Neural progenitor cell (in vitro differentiated cells): ENCODE measurements at regions not wholly inside any gene's neighbourhood (a gene's known extent, or its start where the extent isn't known, plus 50 kb on each side); places are given as distances from the start of the nearest gene placed in this dataset.

Experiments used
- DNase-seq: peaks from one replicate; pipeline ENCODE4 v3.0.0-alpha.2; 2016; ENCODE audit warnings: low spot score
- H2AFZ ChIP-seq: fragments of 200-600 bp; sonication (generic); replicated peaks from 2 replicates; pipeline ENCODE4 v1.6.1; 2016; ENCODE audit warnings: antibody characterized with exemption
- H3F3A ChIP-seq: fragments of 200-600 bp; sonication (generic); 2 replicates; pipeline ENCODE4 v1.6.1; 2016; ENCODE audit warnings: antibody characterized with exemption, low read depth
- H3K27ac ChIP-seq: fragments of 200-600 bp; sonication (generic); 2 replicates; pipeline ENCODE4 v1.5.1; 2016; ENCODE audit warnings: mild to moderate bottlenecking
- H3K27me3 ChIP-seq: fragments of 200-600 bp; sonication (generic); 2 replicates; pipeline ENCODE4 v1.6.1; 2016; ENCODE audit warnings: mild to moderate bottlenecking, moderate library complexity
- H3K36me3 ChIP-seq: fragments of 200-600 bp; sonication (generic); 2 replicates; pipeline ENCODE4 v1.5.1; 2016
- H3K4me1 ChIP-seq: fragments of 200-600 bp; sonication (generic); 2 replicates; pipeline ENCODE4 v1.6.1; 2016; ENCODE audit warnings: mixed run types
- H3K4me2 ChIP-seq: fragments of 200-600 bp; sonication (generic); 2 replicates; pipeline ENCODE4 v1.6.1; 2016
- H3K4me3 ChIP-seq: fragments of 200-600 bp; sonication (generic); 2 replicates; pipeline ENCODE4 v1.5.1; 2016
- H3K79me2 ChIP-seq: fragments of 200-600 bp; sonication (generic); 2 replicates; pipeline ENCODE4 v1.6.1; 2016; ENCODE audit warnings: low read depth
- H3K9ac ChIP-seq: fragments of 200-600 bp; sonication (generic); 2 replicates; pipeline ENCODE4 v1.6.1; 2016
- H3K9me3 ChIP-seq: fragments of 200-600 bp; sonication (generic); 2 replicates; pipeline ENCODE4 v1.5.1; 2016; ENCODE audit warnings: low read depth
- H4K20me1 ChIP-seq: fragments of 200-600 bp; sonication (generic); 2 replicates; pipeline ENCODE4 v1.6.1; 2016; ENCODE audit warnings: low read depth
- H3K27ac Mint-ChIP-seq: 3 replicates; pipeline ENCODE4 v1.8.0; 2021; ENCODE audit warnings: mixed read lengths
- H3K27me3 Mint-ChIP-seq: 2 replicates; pipeline ENCODE4 v1.8.0; 2022; ENCODE audit warnings: low read depth, mild to moderate bottlenecking, inconsistent platforms, moderate library complexity, mixed read lengths; ENCODE audit not compliant: insufficient read depth
- H3K36me3 Mint-ChIP-seq: 3 replicates; pipeline ENCODE4 v1.8.0; 2021; ENCODE audit warnings: mixed read lengths
- H3K4me1 Mint-ChIP-seq: 3 replicates; pipeline ENCODE4 v1.8.0; 2021; ENCODE audit warnings: mixed read lengths
- H3K4me3 Mint-ChIP-seq: 3 replicates; pipeline ENCODE4 v1.8.0; 2021; ENCODE audit warnings: mild to moderate bottlenecking, moderate library complexity, mixed read lengths
- H3K9me3 Mint-ChIP-seq: 3 replicates; pipeline ENCODE4 v1.8.0; 2020; ENCODE audit warnings: mixed read lengths
- CTCF ChIP-seq: fragments of 200-600 bp; sonication (generic); IDR thresholded peaks from 2 replicates; pipeline ENCODE4 v1.5.1; 2017; ENCODE audit warnings: antibody characterized with exemption, mild to moderate bottlenecking
- EZH2 ChIP-seq: fragments of 200-600 bp; sonication (generic); IDR thresholded peaks from 2 replicates; pipeline ENCODE4 v1.6.1; 2017; ENCODE audit warnings: antibody characterized with exemption, mild to moderate bottlenecking, moderate library complexity
- EZH2phosphoT487 ChIP-seq: fragments of 200-600 bp; sonication (generic); IDR thresholded peaks from 2 replicates; pipeline ENCODE4 v1.6.1; 2017; ENCODE audit warnings: antibody characterized with exemption

- H3F3A ChIP-seq: no peaks in the 10 kb centered on the region
- no peaks in the 10 kb centered on the region for H3K4me1 ChIP-seq
- no peak overlapping the region for H3K27ac ChIP-seq
- no peak for TF ChIP-seq CTCF
- H3K9ac ChIP-seq: no peak overlapping the region
- H3K4me2 ChIP-seq: no peak overlapping the region
- Mint-ChIP-seq H3K36me3 (no peaks in the 10 kb centered on the region), H3K27ac (no peak overlapping the region), H3K9me3 (peaks cover 6% of the 10 kb centered on the region), H3K27me3 (peaks cover 14% of the 10 kb centered on the region), H3K4me3 (no peak overlapping the region), H3K4me1 (peaks cover 29% of the 10 kb centered on the region)
- no peaks in the 10 kb centered on the region for H3K79me2 ChIP-seq
- H3K9me3 ChIP-seq: no peaks in the 10 kb centered on the region
- no peak for DNase-seq
- no peaks in the 10 kb centered on the region for H4K20me1 ChIP-seq
- H2AFZ ChIP-seq: no peak overlapping the region
- H3K27me3 ChIP-seq: no peaks in the 10 kb centered on the region
- no peaks in the 10 kb centered on the region for H3K36me3 ChIP-seq
- H3K4me3 ChIP-seq: no peak overlapping the region
These were observed 90.6 kb upstream of the TNR start for GRCh38 chr1:175833951-175834350.

GRCh38 chr1:175833502-175833901 lies 90.1 kb upstream of the TNR start:
- Mint-ChIP-seq H3K4me3 (no peak overlapping the region), H3K4me1 (peaks cover 29% of the 10 kb centered on the region), H3K27me3 (peaks cover 14% of the 10 kb centered on the region), H3K9me3 (peaks cover 6% of the 10 kb centered on the region), H3K36me3 (no peaks in the 10 kb centered on the region), H3K27ac (no peak overlapping the region)
- Histone ChIP-seq H3K4me3 (no peak overlapping the region), H3F3A (no peaks in the 10 kb centered on the region), H3K27me3 (no peaks in the 10 kb centered on the region), H3K4me1 (no peaks in the 10 kb centered on the region), H3K9me3 (no peaks in the 10 kb centered on the region), H4K20me1 (no peaks in the 10 kb centered on the region), H3K79me2 (no peaks in the 10 kb centered on the region), H3K36me3 (no peaks in the 10 kb centered on the region), H3K27ac (no peak overlapping the region), H3K9ac (no peak overlapping the region), H3K4me2 (no peak overlapping the region), H2AFZ (no peak overlapping the region)
- no peak for DNase-seq
- TF ChIP-seq EZH2 (no peak), EZH2phosphoT487 (no peak), CTCF (no peak)

- Histone ChIP-seq H3K4me2 (no peak overlapping the region), H2AFZ (no peak overlapping the region), H3K27me3 (no peaks in the 10 kb centered on the region), H3K9ac (no peak overlapping the region), H3K4me3 (no peak overlapping the region), H3K36me3 (no peaks in the 10 kb centered on the region), H3K27ac (no peak overlapping the region), H3K9me3 (no peaks in the 10 kb centered on the region), H3F3A (no peaks in the 10 kb centered on the region), H3K4me1 (no peaks in the 10 kb centered on the region), H4K20me1 (no peaks in the 10 kb centered on the region), H3K79me2 (no peaks in the 10 kb centered on the region)
- H3K4me1 Mint-ChIP-seq: peaks cover 29% of the 10 kb centered on the region
- no peak overlapping the region for H3K4me3 Mint-ChIP-seq
- peaks cover 16% of the 10 kb centered on the region for H3K9me3 Mint-ChIP-seq
- H3K27ac Mint-ChIP-seq: no peak overlapping the region
- H3K36me3 Mint-ChIP-seq: no peaks in the 10 kb centered on the region
- TF ChIP-seq EZH2phosphoT487: no peak
- no peak for DNase-seq
- H3K27me3 Mint-ChIP-seq: peaks cover 16% of the 10 kb centered on the region
These were observed 87.1 kb upstream of the TNR start for GRCh38 chr1:175830500-175830899.

GRCh38 chr1:175829845-175830244 lies 86.5 kb upstream of the TNR start:
- Histone ChIP-seq H4K20me1 (no peaks in the 10 kb centered on the region), H3K36me3 (no peaks in the 10 kb centered on the region), H3K9me3 (no peaks in the 10 kb centered on the region), H3K4me2 (no peak overlapping the region), H3F3A (no peaks in the 10 kb centered on the region), H3K27me3 (no peaks in the 10 kb centered on the region), H3K79me2 (no peaks in the 10 kb centered on the region), H3K4me3 (no peak overlapping the region), H3K27ac (no peak overlapping the region), H3K4me1 (no peaks in the 10 kb centered on the region), H3K9ac (no peak overlapping the region), H2AFZ (no peak overlapping the region)
- peaks cover 28% of the 10 kb centered on the region for H3K4me1 Mint-ChIP-seq
- H3K9me3 Mint-ChIP-seq: peaks cover 16% of the 10 kb centered on the region
- no peak overlapping the region for H3K27ac Mint-ChIP-seq
- no peak for TF ChIP-seq EZH2phosphoT487
- no peak for TF ChIP-seq EZH2
- no peak for TF ChIP-seq CTCF
- H3K27me3 Mint-ChIP-seq: peaks cover 15% of the 10 kb centered on the region
- no peak for DNase-seq
- no peaks in the 10 kb centered on the region for H3K36me3 Mint-ChIP-seq
- peak overlapping the region; percentile 38 for H3K4me3 Mint-ChIP-seq
